ENCODE measurements at regions not wholly inside any gene's neighbourhood (a gene's known extent, or its start where the extent isn't known, plus 50 kb on each side); places are given as distances from the start of the nearest gene placed in this dataset.

GRCh38 chr3:177742273-177742672 is 545.0 kb upstream of the TBL1XR1 start:
- H3K36me3 ChIP-seq (replicated peaks in 1 of 2; ENCODE audit: control insufficient read depth in 1 of 2, insufficient read depth in 2 of 2, low read length in 2 of 2), result no peaks in the 10 kb centered on the region
- no peaks in the 10 kb centered on the region for H3K9me3 ChIP-seq (ENCODE audit: low read length)
- in situ Hi-C loops (cut with HindIII; ENCODE audit: extremely low pct_ligation_motif_present, low pct_unique_long_range_greater_than_20kb), result no loop called here
- no peak overlapping the region for H3K4me2 ChIP-seq (ENCODE audit: low read depth, low read length)
- no peaks in the 10 kb centered on the region for H3K27me3 ChIP-seq (ENCODE audit: control insufficient read depth in 1 of 2, insufficient read depth in 2 of 2, low read length in 2 of 2)
- H3K4me1 ChIP-seq (ENCODE audit: insufficient read depth, low read length), result no peaks in the 10 kb centered on the region
- WGBS (ENCODE audit: low lambda C conversion rate), result 14% methylated on average over 4 of the region's 4 CpGs
- BruUV-seq (replicated peaks), result no TSS peak
- no peak overlapping the region for H3K4me3 ChIP-seq (replicated peaks in 1 of 3; ENCODE audit: insufficient read depth in 1 of 3, low read depth in 2 of 3, low read length in 3 of 3)
- no peak overlapping the region for H3K9ac ChIP-seq (ENCODE audit: insufficient read depth, low read depth, low read length)
- POLR2A ChIA-PET, result no interaction called here
- no peak for FAIRE-seq
- H2AFZ ChIP-seq (ENCODE audit: low read length), result no peak overlapping the region
- H3K27ac ChIP-seq (ENCODE audit: extremely low read length, insufficient read depth, low read length), result no peak overlapping the region
- CTCF ChIA-PET (ENCODE audit: low intra/inter-chr PET ratio, low total read pairs), result no interaction called here
- ATAC-seq, result no peak
- TF ChIP-seq PAWR (CRISPR knock-in tag; IDR thresholded peaks at IDR 0.05; ENCODE audit: borderline replicate concordance), result no peak
- TF ChIP-seq FOXO1 (CRISPR knock-in tag; IDR thresholded peaks at IDR 0.05), result no peak
- TF ChIP-seq ZNF562 (CRISPR knock-in tag; IDR thresholded peaks at IDR 0.05; ENCODE audit: borderline replicate concordance), result no peak
- TF ChIP-seq XRCC5 (optimal IDR thresholded peaks at IDR 0.05; ENCODE audit: low read length), result no peak
- TF ChIP-seq TGIF2 (CRISPR knock-in tag; IDR thresholded peaks at IDR 0.05), result no peak
- no peak for TF ChIP-seq KLF6 (CRISPR knock-in tag; IDR thresholded peaks at IDR 0.05)
- TF ChIP-seq ELF4 (CRISPR knock-in tag; IDR thresholded peaks at IDR 0.05; ENCODE audit: borderline replicate concordance), result no peak
- TF ChIP-seq ZNF225 (CRISPR knock-in tag; IDR thresholded peaks at IDR 0.05), result no peak
- no peak for TF ChIP-seq HMG20B (CRISPR knock-in tag; conservative IDR thresholded peaks at IDR 0.05)
- TF ChIP-seq BATF2 (CRISPR knock-in tag; IDR thresholded peaks at IDR 0.05), result no peak
- TF ChIP-seq ZNF430 (CRISPR knock-in tag; IDR thresholded peaks at IDR 0.05), result no peak
- no peak for TF ChIP-seq EZH2 (conservative IDR thresholded peaks at IDR 0.05; ENCODE audit: low read depth, low read length)
- no peak for TF ChIP-seq HCFC1 (IDR thresholded peaks at IDR 0.05; ENCODE audit: low read depth, low read length)
- TF ChIP-seq SMC3 (IDR thresholded peaks at IDR 0.05; ENCODE audit: low read length), result no peak
- no peak for TF ChIP-seq ZNF572 (CRISPR knock-in tag; IDR thresholded peaks at IDR 0.05)
- no peak for TF ChIP-seq FOXK1 (CRISPR knock-in tag; IDR thresholded peaks at IDR 0.05; ENCODE audit: borderline replicate concordance, low read depth)
- no peak for TF ChIP-seq ATF1 (CRISPR knock-in tag; IDR thresholded peaks at IDR 0.05)
- no peak for TF ChIP-seq ZNF34 (CRISPR knock-in tag; IDR thresholded peaks at IDR 0.05; ENCODE audit: borderline replicate concordance)
- intact Hi-C loops (cut with micrococcal nuclease; ENCODE audit: unreplicated experiment), result no loop called here
- H4K20me1 ChIP-seq (ENCODE audit: insufficient read depth, low read length), result no peaks in the 10 kb centered on the region
- H3K79me2 ChIP-seq (ENCODE audit: insufficient read depth, low read length), result no peaks in the 10 kb centered on the region
- DNase-seq (ENCODE audit: low spot score), result no peak
